H9 (cell line): ENCODE measurements at regions not wholly inside any gene's neighbourhood (a gene's known extent, or its start where the extent isn't known, plus 50 kb on each side); places are given as distances from the start of the nearest gene placed in this dataset.

ENCODE experiments used
- DNase-seq: peaks from one replicate; pipeline ENCODE4 v3.0.0-alpha.2; 2017
- H2AFZ ChIP-seq: one replicate; pipeline ENCODE4 v1.6.1; 2013; ENCODE audit warnings: mild to moderate bottlenecking, low read length, control low read depth, moderate library complexity
- H2AK5ac ChIP-seq: 2 replicates; pipeline ENCODE4 v1.6.1; 2013; ENCODE audit warnings: low read length, control low read depth, mixed read lengths; ENCODE audit not compliant: insufficient read length
- H2BK120ac ChIP-seq: one replicate; pipeline ENCODE4 v1.6.1; 2013; ENCODE audit warnings: low read depth, mild to moderate bottlenecking, low read length, control low read depth, inconsistent platforms; ENCODE audit not compliant: poor library complexity, severe bottlenecking
- H2BK12ac ChIP-seq: 2 replicates; pipeline ENCODE4 v1.6.1; 2013; ENCODE audit warnings: low read length, control low read depth, mixed read lengths, low read depth; ENCODE audit not compliant: insufficient read length
- H2BK15ac ChIP-seq: 2 replicates; pipeline ENCODE4 v1.6.1; 2013; ENCODE audit warnings: low read depth, low read length, control low read depth
- H2BK20ac ChIP-seq: one replicate; pipeline ENCODE4 v1.6.1; 2013; ENCODE audit warnings: low read depth, mild to moderate bottlenecking, low read length, control low read depth, inconsistent platforms; ENCODE audit not compliant: poor library complexity, severe bottlenecking
- H2BK5ac ChIP-seq: 2 replicates; pipeline ENCODE4 v1.6.1; 2013; ENCODE audit warnings: low read length, control low read depth, mixed read lengths; ENCODE audit not compliant: insufficient read length
- H3K14ac ChIP-seq: 2 replicates; pipeline ENCODE4 v1.6.1; 2013; ENCODE audit warnings: low read length, control low read depth; ENCODE audit not compliant: insufficient read depth
- H3K18ac ChIP-seq: 2 replicates; pipeline ENCODE4 v1.6.1; 2013; ENCODE audit warnings: low read depth, mild to moderate bottlenecking, mixed read lengths, low read length, control low read depth; ENCODE audit not compliant: insufficient read length
- H3K23ac ChIP-seq: 2 replicates; pipeline ENCODE4 v1.6.1; 2013; ENCODE audit warnings: low read length, control low read depth, mixed read lengths, low read depth; ENCODE audit not compliant: insufficient read length
- H3K23me2 ChIP-seq: 2 replicates; pipeline ENCODE4 v1.6.1; 2013; ENCODE audit warnings: low read depth, mild to moderate bottlenecking, mixed read lengths, low read length, control low read depth; ENCODE audit not compliant: insufficient read length, poor library complexity, severe bottlenecking
- H3K27ac ChIP-seq: 2 replicates; pipeline ENCODE4 v1.5.1; 2013; ENCODE audit warnings: low read length, control low read depth, mixed read lengths, low read depth; ENCODE audit not compliant: insufficient read length
- H3K27me3 ChIP-seq: 2 replicates; pipeline ENCODE4 v1.6.1; 2013; ENCODE audit warnings: low read length, control low read depth, inconsistent platforms; ENCODE audit not compliant: insufficient read depth
- H3K4ac ChIP-seq: 2 replicates; pipeline ENCODE4 v1.6.1; 2013; ENCODE audit warnings: low read depth, mild to moderate bottlenecking, control low read depth, inconsistent platforms, low read length, moderate library complexity
- H3K4me1 ChIP-seq: 2 replicates; pipeline ENCODE4 v1.6.1; 2013; ENCODE audit warnings: low read length, control low read depth, inconsistent platforms; ENCODE audit not compliant: insufficient read depth
- H3K4me2 ChIP-seq: 2 replicates; pipeline ENCODE4 v1.6.1; 2013; ENCODE audit warnings: low read length, control low read depth, mixed read lengths; ENCODE audit not compliant: insufficient read length, insufficient read depth
- H3K56ac ChIP-seq: 2 replicates; pipeline ENCODE4 v1.6.1; 2013; ENCODE audit warnings: low read depth, mild to moderate bottlenecking, mixed read lengths, low read length, control low read depth; ENCODE audit not compliant: insufficient read length
- H3K79me1 ChIP-seq: 2 replicates; pipeline ENCODE4 v1.6.1; 2013; ENCODE audit warnings: low read depth, mild to moderate bottlenecking, moderate library complexity, low read length, control low read depth, inconsistent platforms; ENCODE audit not compliant: insufficient read depth, poor library complexity, severe bottlenecking
- H3K79me2 ChIP-seq: 2 replicates; pipeline ENCODE4 v1.6.1; 2013; ENCODE audit warnings: low read length, control low read depth, inconsistent platforms; ENCODE audit not compliant: insufficient read depth
- H3K9ac ChIP-seq: 2 replicates; pipeline ENCODE4 v1.6.1; 2013; ENCODE audit warnings: low read length, control low read depth, mixed read lengths; ENCODE audit not compliant: insufficient read length; ENCODE audit errors: extremely low read depth
- H3K9me3 ChIP-seq: one replicate; pipeline ENCODE4 v1.6.1; 2013; ENCODE audit warnings: low read depth, low read length, inconsistent platforms; ENCODE audit not compliant: control insufficient read depth
- H3T11ph ChIP-seq: one replicate; pipeline ENCODE4 v1.6.1; 2013; ENCODE audit warnings: mild to moderate bottlenecking, low read length, control low read depth, inconsistent platforms
- H4K20me1 ChIP-seq: one replicate; pipeline ENCODE4 v1.6.1; 2013; ENCODE audit not compliant: control insufficient read depth, insufficient read length, insufficient read depth
- H4K5ac ChIP-seq: 2 replicates; pipeline ENCODE4 v1.6.1; 2013; ENCODE audit warnings: low read depth, mild to moderate bottlenecking, mixed read lengths, low read length, control low read depth; ENCODE audit not compliant: insufficient read length
- H4K8ac ChIP-seq: replicated peaks from 2 replicates; pipeline ENCODE4 v1.6.1; 2013; ENCODE audit warnings: low read length, control low read depth, mixed read lengths, low read depth; ENCODE audit not compliant: insufficient read length
- H4K91ac ChIP-seq: 2 replicates; pipeline ENCODE4 v1.6.1; 2013; ENCODE audit warnings: low read depth, mild to moderate bottlenecking, moderate library complexity, mixed read lengths, low read length, control low read depth; ENCODE audit not compliant: insufficient read length
- H3K27ac Mint-ChIP-seq, 3 experiments: 2 replicates in 2 of 3; 3 replicates in 1 of 3; pipeline ENCODE4 v1.8.0; 2020 to 2021; ENCODE audit warnings: mixed read lengths in 3 of 3, mild to moderate bottlenecking in 1 of 3, moderate library complexity in 1 of 3
- H3K27me3 Mint-ChIP-seq: 2 replicates; pipeline ENCODE4 v1.8.0; 2021; ENCODE audit warnings: low read depth, mild to moderate bottlenecking, moderate library complexity, mixed read lengths
- H3K36me3 Mint-ChIP-seq, 3 experiments: 2 replicates in 2 of 3; 3 replicates in 1 of 3; pipeline ENCODE4 v1.8.0; 2020 to 2021; ENCODE audit warnings: low read depth in 3 of 3, mixed read lengths in 3 of 3; ENCODE audit not compliant: insufficient read depth in 1 of 3
- H3K4me1 Mint-ChIP-seq, 2 experiments: 2 replicates each; pipeline ENCODE4 v1.8.0; 2020; ENCODE audit warnings: mixed read lengths in 2 of 2
- H3K4me3 Mint-ChIP-seq, 2 experiments: 2 replicates in 1 of 2; 3 replicates in 1 of 2; pipeline ENCODE4 v1.8.0; 2020 to 2021; ENCODE audit warnings: mild to moderate bottlenecking in 2 of 2, mixed read lengths in 2 of 2, moderate library complexity in 1 of 2
- H3K9me3 Mint-ChIP-seq, 2 experiments: 2 replicates in 1 of 2; 3 replicates in 1 of 2; pipeline ENCODE4 v1.8.0; 2020; ENCODE audit warnings: mild to moderate bottlenecking in 2 of 2, mixed read lengths in 2 of 2, moderate library complexity in 1 of 2
- CTCF ChIP-seq: fragments of 200-600 bp; sonication (generic); conservative IDR thresholded peaks from 3 replicates; pipeline ENCODE4 v1.8.0; 2021; ENCODE audit warnings: antibody characterized with exemption, mild to moderate bottlenecking

GRCh38 chr9:93852728-93853127 lies 102.4 kb downstream of the BARX1 start:
- no peak overlapping the region for H3K4me2 ChIP-seq
- no peak overlapping the region for H3T11ph ChIP-seq
- no peak overlapping the region for H2BK120ac ChIP-seq
- H3K27ac ChIP-seq = no peak overlapping the region
- H3K4ac ChIP-seq = no peak overlapping the region
- Mint-ChIP-seq H3K9me3 (peaks cover 0 to 2% of the 10 kb centered on the region in 2 experiments; a peak in 1 of 5 replicates), H3K4me1 (peaks cover 5 to 15% of the 10 kb centered on the region in 2 experiments), H3K4me3 (no peak overlapping the region), H3K27me3 (peaks cover 11% of the 10 kb centered on the region), H3K27ac (no peak overlapping the region), H3K36me3 (no peaks in the 10 kb centered on the region)
- H2AK5ac ChIP-seq = no peak overlapping the region
- no peak for DNase-seq
- H3K79me1 ChIP-seq = no peaks in the 10 kb centered on the region
- no peak overlapping the region for H4K91ac ChIP-seq
- no peak overlapping the region for H3K56ac ChIP-seq
- no peak overlapping the region for H2AFZ ChIP-seq
- H2BK20ac ChIP-seq = no peak overlapping the region
- H3K27me3 ChIP-seq = no peaks in the 10 kb centered on the region
- no peak overlapping the region for H3K18ac ChIP-seq
- H3K23me2 ChIP-seq = no peaks in the 10 kb centered on the region
- H4K20me1 ChIP-seq = no peaks in the 10 kb centered on the region
- no peak overlapping the region for H2BK12ac ChIP-seq
- H3K9me3 ChIP-seq = no peaks in the 10 kb centered on the region
- no peak for TF ChIP-seq CTCF
- H2BK15ac ChIP-seq = no peak overlapping the region
- H4K8ac ChIP-seq = no peak overlapping the region
- H3K79me2 ChIP-seq = no peaks in the 10 kb centered on the region
- H4K5ac ChIP-seq = no peak overlapping the region
- H3K4me1 ChIP-seq = no peaks in the 10 kb centered on the region
- H3K9ac ChIP-seq = no peak overlapping the region
- H2BK5ac ChIP-seq = no peak overlapping the region
- no peak overlapping the region for H3K14ac ChIP-seq
- no peak overlapping the region for H3K23ac ChIP-seq
